Smooth muscle cell (in vitro differentiated cells): ENCODE measurements at regions not wholly inside any gene's neighbourhood (a gene's known extent, or its start where the extent isn't known, plus 50 kb on each side); places are given as distances from the start of the nearest gene placed in this dataset.

Experiments
- DNase-seq: peaks from one replicate; lab custom pipeline; 2025; ENCODE audit not compliant: unreplicated experiment; lab: John Stamatoyannopoulos, UW
- H2AFZ ChIP-seq: fragments of 200-600 bp; sonication (generic); 2 replicates; pipeline ENCODE4 v1.6.0; 2016; ENCODE audit warnings: antibody characterized with exemption, low read depth, mild to moderate bottlenecking
- H3F3A ChIP-seq: fragments of 200-600 bp; sonication (generic); 2 replicates; pipeline ENCODE4 v1.6.0; 2017; ENCODE audit warnings: antibody characterized with exemption, low read depth
- H3K27ac ChIP-seq: fragments of 200-600 bp; sonication (generic); 2 replicates; pipeline ENCODE4 v1.5.1; 2016; ENCODE audit warnings: low read depth, mild to moderate bottlenecking
- H3K27me3 ChIP-seq: fragments of 200-600 bp; sonication (generic); 2 replicates; pipeline ENCODE4 v1.6.1; 2016; ENCODE audit warnings: low read depth, mild to moderate bottlenecking
- H3K36me3 ChIP-seq: fragments of 200-600 bp; sonication (generic); 2 replicates; pipeline ENCODE4 v1.5.1; 2016; ENCODE audit warnings: low read depth
- H3K4me1 ChIP-seq: fragments of 200-600 bp; sonication (generic); 2 replicates; pipeline ENCODE4 v1.5.1; 2016; ENCODE audit warnings: low read depth
- H3K4me2 ChIP-seq: fragments of 200-600 bp; sonication (generic); 2 replicates; pipeline ENCODE4 v1.6.0; 2016; ENCODE audit warnings: mild to moderate bottlenecking
- H3K4me3 ChIP-seq: fragments of 200-600 bp; sonication (generic); 2 replicates; pipeline ENCODE4 v1.5.1; 2016; ENCODE audit warnings: mild to moderate bottlenecking
- H3K79me2 ChIP-seq: fragments of 200-600 bp; sonication (generic); 2 replicates; pipeline ENCODE4 v1.6.0; 2016; ENCODE audit warnings: low read depth, mild to moderate bottlenecking
- H3K9ac ChIP-seq: fragments of 200-600 bp; sonication (generic); 2 replicates; pipeline ENCODE4 v1.6.0; 2016; ENCODE audit warnings: low read depth
- H3K9me3 ChIP-seq: fragments of 200-600 bp; sonication (generic); replicated peaks from 2 replicates; pipeline ENCODE4 v1.5.1; 2016; ENCODE audit warnings: low read depth
- H4K20me1 ChIP-seq: fragments of 200-600 bp; sonication (generic); 2 replicates; pipeline ENCODE4 v1.6.0; 2016; ENCODE audit warnings: low read depth
- CTCF ChIP-seq: fragments of 200-600 bp; sonication (generic); IDR thresholded peaks from 2 replicates; pipeline ENCODE4 v1.5.1; 2017; ENCODE audit warnings: borderline replicate concordance, mild to moderate bottlenecking, antibody characterized with exemption; ENCODE audit not compliant: insufficient read depth, poor library complexity, severe bottlenecking
- WGBS: methylation state at CpG from one replicate; pipeline ENCODE4 v1.1.7; 2016; ENCODE audit warnings: low lambda C conversion rate; 5-methylcytosine and 5-hydroxymethylcytosine counted together

GRCh38 chr20:6914986-6915385 is 147.5 kb downstream of the BMP2 start:
- Histone ChIP-seq H4K20me1 (no peaks in the 10 kb centered on the region), H3K79me2 (no peaks in the 10 kb centered on the region), H3K9me3 (no peaks in the 10 kb centered on the region), H3K27ac (no peak overlapping the region), H2AFZ (no peak overlapping the region), H3K4me1 (peaks cover 12% of the 10 kb centered on the region), H3K4me2 (no peak overlapping the region), H3K27me3 (no peaks in the 10 kb centered on the region), H3K4me3 (no peak overlapping the region), H3K9ac (no peak overlapping the region), H3F3A (no peaks in the 10 kb centered on the region), H3K36me3 (no peaks in the 10 kb centered on the region)
- no peak for DNase-seq
- WGBS: 87% methylated on average over 4 of the region's 4 CpGs
- no peak for TF ChIP-seq CTCF

- Histone ChIP-seq H3K27ac (no peak overlapping the region), H3F3A (no peaks in the 10 kb centered on the region), H3K9me3 (no peaks in the 10 kb centered on the region), H3K36me3 (no peaks in the 10 kb centered on the region), H3K4me2 (no peak overlapping the region), H3K79me2 (no peaks in the 10 kb centered on the region), H3K27me3 (no peaks in the 10 kb centered on the region), H2AFZ (no peak overlapping the region), H3K4me3 (no peak overlapping the region), H3K9ac (no peak overlapping the region), H4K20me1 (no peaks in the 10 kb centered on the region), H3K4me1 (peaks cover 5% of the 10 kb centered on the region)
- 95% methylated on average over 1 of the region's 1 CpG for WGBS
- DNase-seq: no peak
- TF ChIP-seq CTCF: no peak
These were observed 149.5 kb downstream of the BMP2 start for GRCh38 chr20:6916938-6917337.

GRCh38 chr20:6919792-6920468 is 152.4 kb downstream of the BMP2 start:
- H3K79me2 ChIP-seq: no peaks in the 10 kb centered on the region
- DNase-seq: no peak
- H4K20me1 ChIP-seq: no peaks in the 10 kb centered on the region
- H2AFZ ChIP-seq: no peak overlapping the region
- no peak for TF ChIP-seq CTCF
- no peaks in the 10 kb centered on the region for H3K27me3 ChIP-seq
- 67% methylated on average over 6 of the region's 6 CpGs for WGBS
- H3F3A ChIP-seq: no peaks in the 10 kb centered on the region
- H3K4me3 ChIP-seq: no peak overlapping the region
- H3K4me1 ChIP-seq: peaks cover 5% of the 10 kb centered on the region
- no peaks in the 10 kb centered on the region for H3K36me3 ChIP-seq
- no peaks in the 10 kb centered on the region for H3K9me3 ChIP-seq
- no peak overlapping the region for H3K4me2 ChIP-seq
- H3K27ac ChIP-seq: no peak overlapping the region
- H3K9ac ChIP-seq: no peak overlapping the region

- Histone ChIP-seq H3K36me3 (no peaks in the 10 kb centered on the region), H3K27ac (no peak overlapping the region), H3K4me1 (no peaks in the 10 kb centered on the region), H3K4me3 (no peak overlapping the region), H3K4me2 (no peak overlapping the region), H2AFZ (no peak overlapping the region), H3K27me3 (no peaks in the 10 kb centered on the region), H3F3A (no peaks in the 10 kb centered on the region), H4K20me1 (no peaks in the 10 kb centered on the region), H3K79me2 (no peaks in the 10 kb centered on the region), H3K9ac (no peak overlapping the region), H3K9me3 (no peaks in the 10 kb centered on the region)
- WGBS: 93% methylated on average over 9 of the region's 9 CpGs
- TF ChIP-seq CTCF: no peak
- DNase-seq: no peak
These were observed 153.6 kb downstream of the BMP2 start for GRCh38 chr20:6920991-6921613.
